Lower leg skin (tissue), 3 donors: ENCODE measurements at regions not wholly inside any gene's neighbourhood (a gene's known extent, or its start where the extent isn't known, plus 50 kb on each side); places are given as distances from the start of the nearest gene placed in this dataset.

Source experiments
- CTCF ChIP-seq, 3 donors: fragments of 450-650 bp; IDR thresholded peaks; one replicate each; pipeline ENCODE4 v1.5.1; 2016; ENCODE audit warnings: antibody characterized with exemption in 3 of 3, mild to moderate bottlenecking in 3 of 3, moderate library complexity in 2 of 3
- POLR2A ChIP-seq, 2 donors: fragments of 450-650 bp; IDR thresholded peaks; one replicate each; pipeline ENCODE4 v1.6.1; 2016 to 2017; ENCODE audit warnings: antibody characterized with exemption in 2 of 2, mild to moderate bottlenecking in 1 of 2, moderate library complexity in 1 of 2

- TF ChIP-seq POLR2A (IDR thresholded peaks at IDR 0.05) (no peak), CTCF (IDR thresholded peaks at IDR 0.05) (no peak)
These were observed 55.5 kb upstream of the GALNT2 start for GRCh38 chr1:230011333-230012092.
